ENCODE measurements at regions not wholly inside any gene's neighbourhood (a gene's known extent, or its start where the extent isn't known, plus 50 kb on each side); places are given as distances from the start of the nearest gene placed in this dataset.
A peak's percentile ranks its signal among the peaks of the same experiment; 100 is the strongest.

- DNase-seq, result no peak
Measured at GRCh38 chr9:126127591-126127990, 199.0 kb upstream of the MVB12B start.

DNA sequence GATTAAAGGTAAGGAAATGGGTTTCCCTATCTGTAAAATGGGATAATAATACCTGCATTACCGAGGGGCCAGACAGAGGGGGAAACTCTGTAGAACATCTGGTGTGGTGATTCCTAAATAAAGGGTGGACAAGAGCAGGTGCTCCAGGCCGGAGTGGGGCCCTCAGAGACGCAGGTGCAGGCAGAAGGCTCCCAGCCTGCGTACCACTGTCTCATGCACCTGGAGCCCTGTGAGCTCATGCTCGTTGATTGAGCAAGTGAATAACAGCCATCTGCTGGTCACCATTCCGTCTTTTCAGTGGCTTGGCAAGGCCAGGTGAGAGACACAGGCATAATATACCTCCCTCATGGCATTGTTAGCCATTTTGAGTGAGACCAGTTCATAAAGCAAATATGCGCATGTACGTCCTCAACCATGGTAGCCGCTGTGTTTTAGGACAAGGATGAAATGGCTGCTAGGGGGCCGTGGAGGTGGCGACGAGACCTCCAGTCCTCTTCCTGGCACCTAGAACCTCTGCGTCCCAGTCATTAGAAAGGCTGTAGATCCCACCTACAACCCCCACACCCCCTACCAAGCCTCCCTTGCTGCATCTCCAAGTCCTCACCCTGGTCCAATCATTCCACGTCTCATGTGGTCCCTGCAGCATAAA is 198.0 kb upstream of the MVB12B start:
- no peak for DNase-seq

DNA sequence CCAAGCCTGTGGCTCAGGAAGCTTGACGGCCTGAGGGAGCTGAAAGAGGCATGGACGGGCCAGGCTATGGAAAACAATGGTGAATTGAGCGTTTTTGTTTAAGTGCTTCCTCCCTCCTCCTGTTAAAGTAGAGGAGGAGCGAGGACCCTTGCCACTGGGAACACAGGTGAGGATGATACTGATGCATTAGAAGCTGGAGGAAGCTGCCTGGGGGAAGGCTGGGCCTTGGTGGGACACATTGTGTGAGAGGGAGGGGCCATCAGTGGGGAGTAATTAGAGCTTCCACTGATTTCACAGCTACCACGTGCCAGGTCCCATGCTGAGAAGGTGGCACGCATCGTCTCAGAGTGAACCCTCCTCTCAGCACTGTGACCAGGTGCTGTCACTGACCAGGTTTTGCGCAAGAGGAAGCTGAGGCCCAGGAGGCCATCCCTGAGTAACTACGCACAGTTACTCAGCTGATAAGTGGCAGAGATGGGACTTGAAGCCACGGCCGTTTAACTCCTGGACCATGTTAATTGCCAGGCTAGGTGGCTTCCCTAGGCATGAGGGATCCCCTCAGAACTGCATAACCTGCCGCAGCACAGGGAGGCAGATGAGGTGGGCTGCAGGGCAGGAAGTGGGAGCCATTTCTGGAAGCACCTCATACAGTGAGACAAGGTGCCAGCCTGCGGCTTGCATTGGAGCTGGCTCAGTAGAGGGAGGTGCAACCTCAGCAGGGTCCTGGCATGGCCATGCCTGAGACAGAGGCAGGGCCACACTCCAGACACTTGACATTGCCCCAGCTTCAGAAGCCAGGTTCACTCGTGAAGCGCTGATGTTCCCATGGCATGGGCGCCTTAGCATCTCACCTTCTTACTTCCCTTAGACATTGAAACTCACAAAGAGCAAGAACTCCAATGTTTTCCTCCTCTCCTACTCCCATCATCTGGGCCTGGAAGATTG is 195.3 kb upstream of the MVB12B start:
- DNase-seq, result no peak

DNA sequence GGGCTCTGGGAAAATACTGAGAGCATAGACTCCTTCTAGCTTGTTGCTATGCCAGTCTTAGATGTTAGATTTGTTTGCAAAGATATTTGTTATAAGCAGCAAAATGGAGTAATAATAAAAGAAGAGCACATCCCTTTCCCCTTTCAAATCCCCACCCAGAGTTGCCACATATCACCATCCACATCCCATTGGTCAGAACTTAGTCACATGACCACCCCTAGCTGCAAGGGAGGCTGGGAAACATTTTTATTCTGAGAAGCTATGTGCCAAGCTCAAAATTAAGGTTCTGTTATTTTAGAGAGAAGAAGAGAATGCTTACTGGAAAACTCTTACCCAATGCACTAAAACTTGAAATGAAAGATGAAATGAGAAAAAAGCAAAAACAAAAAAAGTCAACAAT is 193.9 kb upstream of the MVB12B start:
- DNase-seq, result no peak

DNA sequence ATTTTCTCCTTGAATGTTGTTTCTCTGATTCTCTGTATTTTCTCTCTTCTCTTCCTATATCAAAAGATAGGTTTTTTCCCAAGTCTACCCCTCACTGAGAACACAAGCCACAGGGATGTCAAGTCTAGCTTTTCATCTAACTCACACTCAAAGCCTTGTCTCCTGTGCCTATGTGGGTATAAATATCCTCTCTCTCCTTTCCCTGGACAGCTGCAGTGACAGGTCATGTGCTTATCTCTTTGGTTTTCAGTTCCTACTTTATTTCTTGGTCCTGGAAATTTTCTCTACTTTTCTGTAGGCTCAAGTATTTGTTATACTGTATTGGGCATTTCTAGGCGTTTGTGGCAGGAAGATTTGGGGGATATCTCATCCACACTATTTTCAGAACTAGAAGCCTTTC is 182.4 kb upstream of the MVB12B start:
- DNase-seq, result no peak

DNA sequence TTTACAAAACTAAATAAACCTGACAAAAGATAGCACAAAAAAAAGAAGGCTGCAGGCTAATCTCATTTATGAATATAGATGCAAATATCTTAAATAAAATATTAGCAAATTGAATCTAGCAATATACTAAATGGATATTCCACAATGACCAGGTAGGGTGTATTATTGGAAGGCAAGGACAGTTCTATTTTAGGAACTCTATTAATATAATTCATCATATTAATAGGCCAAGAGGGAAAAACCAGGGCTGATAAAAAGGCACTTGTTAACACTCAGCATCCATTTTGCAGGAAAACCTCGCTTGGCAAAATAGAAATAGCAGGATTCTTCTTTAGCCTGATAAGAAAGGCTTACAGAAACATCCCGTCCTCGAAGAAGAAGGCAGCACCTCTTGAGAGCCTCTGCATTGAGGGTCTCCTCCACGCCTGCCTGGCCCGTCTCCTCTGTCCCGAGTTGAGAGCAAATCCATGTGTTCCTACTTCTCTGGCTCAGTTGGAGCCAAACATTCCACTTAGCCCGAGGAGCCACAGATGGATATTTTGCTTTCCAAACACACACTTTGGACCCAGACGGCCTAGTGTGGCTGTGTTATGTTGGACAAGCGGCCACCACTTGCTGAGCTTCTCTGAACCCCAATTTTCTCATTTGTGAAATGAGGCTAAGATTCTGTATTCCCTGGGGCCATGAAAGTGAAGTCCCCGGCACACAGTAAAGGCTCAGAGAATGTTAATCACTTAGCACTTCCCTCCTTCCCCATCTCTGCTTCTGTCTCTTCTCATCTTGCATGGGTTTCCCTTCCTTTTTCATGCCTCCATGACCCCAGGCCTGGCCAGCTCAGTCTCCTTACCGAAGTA is 181.8 kb upstream of the MVB12B start:
- DNase-seq, result no peak

DNA sequence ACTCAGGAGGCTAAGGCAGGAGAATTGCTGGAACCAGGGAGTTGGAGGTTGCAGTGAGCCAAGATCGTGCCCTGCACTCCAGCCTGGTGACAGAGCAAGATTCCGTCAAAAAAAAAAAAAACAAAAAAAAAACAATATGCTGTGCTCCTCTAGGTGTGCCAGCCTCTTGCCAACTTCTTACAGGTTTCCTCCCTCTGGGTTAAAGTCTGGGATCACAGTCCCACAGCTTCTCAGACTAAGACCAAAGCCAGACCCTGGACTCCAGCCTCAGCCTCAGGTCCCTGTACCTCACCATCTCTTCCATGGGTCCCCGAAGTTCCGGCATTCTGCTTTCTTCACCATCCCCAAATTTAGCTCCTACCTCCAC is 180.8 kb upstream of the MVB12B start:
- DNase-seq, result no peak

- DNase-seq, result peak; percentile 50
Measured at GRCh38 chr9:126146254-126147145, 180.1 kb upstream of the MVB12B start.

DNA sequence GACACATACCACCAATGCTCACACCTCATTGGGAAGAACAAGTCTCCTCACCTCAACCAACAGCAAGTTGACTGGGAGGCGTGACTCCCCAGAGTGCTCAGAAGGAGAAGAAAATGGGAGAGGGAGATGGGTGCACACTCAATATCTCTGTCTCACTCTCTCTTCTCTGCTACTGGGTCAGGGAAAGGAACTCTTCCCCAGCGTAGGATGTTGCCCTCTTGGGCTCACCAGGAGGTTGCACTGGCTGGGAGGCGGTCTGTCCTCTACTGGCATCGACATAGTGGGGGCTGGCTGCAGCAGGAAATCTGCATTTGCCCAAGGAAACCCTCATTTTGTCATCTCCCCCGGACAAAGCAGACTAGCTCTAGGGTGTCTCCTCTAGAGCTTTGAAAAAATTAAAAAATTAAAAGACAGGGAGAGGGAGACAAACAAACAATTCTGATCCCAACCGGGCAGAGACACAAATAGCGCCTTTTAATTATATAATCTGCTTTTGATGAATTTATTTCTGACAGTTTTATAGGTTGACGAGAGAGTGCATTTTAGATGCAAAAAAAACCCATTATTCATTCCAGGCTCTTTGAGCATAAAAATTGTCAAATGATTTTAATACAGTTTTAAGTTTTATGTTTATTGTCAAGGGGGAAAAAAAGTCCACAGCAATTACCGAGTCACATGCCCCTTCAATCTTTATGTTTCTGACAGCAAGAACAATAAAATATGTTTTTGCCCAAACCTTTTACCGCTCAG is 179.3 kb upstream of the MVB12B start:
- no peak for DNase-seq

DNA sequence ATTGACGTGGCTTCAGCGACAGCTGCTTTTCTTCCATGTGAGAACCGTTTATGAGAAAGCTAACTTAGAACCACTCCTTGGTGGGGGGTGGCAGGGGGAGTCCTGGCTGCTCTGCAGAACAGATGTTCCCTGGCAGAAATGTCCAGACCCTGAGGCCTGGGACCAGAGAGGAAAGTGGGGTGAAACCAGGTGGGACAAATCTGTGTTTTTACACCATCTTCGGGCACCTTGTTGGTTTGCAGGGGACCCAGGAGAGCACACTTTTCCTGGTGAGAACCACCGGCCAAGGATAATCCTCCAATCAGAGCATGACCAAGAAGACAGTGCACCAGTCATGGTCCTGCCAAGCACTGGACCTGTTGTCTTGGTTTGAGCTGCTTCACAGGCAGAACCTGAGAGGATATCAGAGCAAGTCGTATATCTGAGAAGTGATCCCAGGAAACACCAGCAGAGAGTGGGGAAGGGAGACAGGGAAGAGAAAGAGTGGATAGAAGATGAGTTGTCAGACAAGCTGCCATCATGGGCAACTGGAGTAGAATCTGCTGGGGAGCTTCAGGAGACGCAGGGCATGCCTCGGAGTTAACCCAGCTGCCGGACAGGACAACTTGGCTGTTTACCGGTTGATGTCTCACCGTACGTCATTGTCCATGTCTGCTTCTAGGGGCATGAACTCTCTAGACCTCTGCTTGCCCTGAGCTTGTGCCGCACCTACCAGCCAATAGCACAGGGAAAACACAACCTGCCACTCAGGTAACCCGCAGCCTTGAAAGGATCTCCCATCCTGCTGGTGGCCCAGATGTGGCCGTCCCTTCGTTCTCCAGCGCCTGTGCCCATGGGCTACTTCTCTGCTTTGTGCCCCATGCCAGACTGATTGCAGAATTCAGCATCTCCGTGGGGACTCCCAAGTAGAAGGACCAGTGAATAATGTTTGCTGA is 178.4 kb upstream of the MVB12B start:
- DNase-seq, result no peak

DNA sequence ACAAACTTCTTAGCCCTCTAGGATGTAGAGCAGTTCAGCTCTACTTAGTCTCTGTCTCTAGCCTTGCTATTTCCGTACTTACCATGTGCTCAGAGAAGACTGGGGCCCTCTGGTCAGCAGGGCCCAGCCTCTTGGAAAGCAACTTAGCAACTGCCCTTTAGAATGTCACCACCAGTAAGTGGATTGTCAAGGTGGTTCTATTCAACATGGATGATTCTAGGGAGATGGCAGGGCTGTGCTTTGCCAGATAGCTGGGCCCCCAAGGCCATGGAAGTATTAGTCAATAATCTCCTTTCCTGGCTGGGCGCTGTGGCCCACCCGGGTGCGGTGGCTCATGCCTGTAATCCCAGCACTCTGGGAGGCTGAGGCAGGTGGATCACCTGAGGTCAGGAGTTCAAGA is 177.6 kb upstream of the MVB12B start:
- no peak for DNase-seq

- DNase-seq, result no peak
Measured at GRCh38 chr9:126149661-126150060, 177.0 kb upstream of the MVB12B start.

DNA sequence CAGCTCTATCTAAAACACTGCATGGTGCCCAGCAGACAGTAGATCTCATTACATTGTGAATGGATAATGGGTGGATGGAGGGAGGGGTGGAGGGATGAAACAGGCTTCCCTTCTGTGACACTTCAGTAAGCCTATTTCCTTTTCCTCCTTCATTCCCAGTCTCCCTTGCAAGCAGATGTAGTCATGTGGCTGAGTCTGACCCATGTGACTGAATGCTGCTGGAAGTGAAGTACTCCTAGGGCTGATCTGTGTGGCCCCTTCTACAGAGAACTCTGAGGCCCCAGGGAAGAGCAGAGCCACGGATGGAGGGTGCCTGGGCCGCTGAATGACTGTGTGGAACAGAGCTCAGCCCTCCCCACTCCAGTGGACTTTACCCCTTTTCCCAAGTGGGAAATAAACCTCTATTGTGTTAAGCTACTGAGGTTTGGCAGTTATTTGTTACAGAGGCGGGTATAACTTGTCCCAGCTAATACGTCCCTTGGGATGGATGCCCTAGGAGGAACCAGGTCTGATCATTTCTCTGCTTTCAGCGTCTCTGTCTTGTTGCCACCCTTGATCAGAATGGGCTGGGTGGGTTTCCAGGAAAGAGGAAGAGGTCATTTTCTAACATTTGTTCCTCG is 176.1 kb upstream of the MVB12B start:
- DNase-seq, result no peak

- DNase-seq, result peak; percentile 59
Measured at GRCh38 chr9:126151031-126151685, 175.5 kb upstream of the MVB12B start.

- peak; percentile 37 for DNase-seq
Measured at GRCh38 chr9:126151686-126152134, 174.9 kb upstream of the MVB12B start.

DNA sequence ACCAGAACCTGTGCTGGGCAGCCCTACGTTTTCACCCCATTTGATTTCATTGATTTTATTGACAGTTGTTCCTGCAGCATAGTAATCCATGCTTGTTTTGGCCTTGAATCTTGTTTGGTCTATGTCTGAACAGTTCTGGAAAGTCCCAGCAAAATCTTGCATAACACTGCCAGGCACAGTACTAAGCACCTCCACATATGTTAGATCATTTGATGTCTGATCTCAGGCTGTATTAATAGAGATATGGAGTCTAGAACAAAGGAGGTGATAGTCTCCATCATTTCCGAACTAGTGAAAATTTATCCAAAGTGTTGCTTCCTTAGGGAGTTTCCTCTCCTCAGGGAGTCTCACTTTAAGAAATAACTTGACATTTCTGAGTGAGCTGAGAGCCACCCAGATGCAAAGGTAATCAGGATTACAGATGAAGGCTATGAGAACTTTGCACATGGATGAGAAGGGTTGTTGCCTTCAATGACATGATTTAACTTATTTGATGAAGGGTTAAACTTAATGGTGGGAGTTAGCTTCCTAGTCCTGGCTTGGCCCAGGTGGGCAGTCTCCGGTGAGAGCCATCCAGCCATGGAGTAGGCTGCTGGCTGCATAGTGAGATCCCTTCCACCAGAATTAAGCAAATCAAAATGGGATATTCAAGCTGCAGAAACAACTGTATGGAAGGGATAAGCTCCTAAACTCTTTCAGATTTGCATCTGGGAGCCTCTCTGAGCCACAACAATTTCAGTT is 173.8 kb upstream of the MVB12B start:
- no peak for DNase-seq

GRCh38 chr9:126153382-126153781 is 173.2 kb upstream of the MVB12B start:
- no peak for DNase-seq

GRCh38 chr9:126154182-126154827 is 172.3 kb upstream of the MVB12B start:
- no peak for DNase-seq

Measured in DMS79 (cell line).